Caco-2 (cell line): ENCODE measurements at regions not wholly inside any gene's neighbourhood (a gene's known extent, or its start where the extent isn't known, plus 50 kb on each side); places are given as distances from the start of the nearest gene placed in this dataset.

Source experiments
- BruUV-seq: library from RNA; stranded (reverse); fragments of 400-500 nt; replicated peaks from 2 replicates; lab custom pipeline; 2021; lab: Mats Ljungman, UMichigan
- CTCF ChIA-PET: fragments of 300-600 bp; sonication (Branson Sonifier 250); formaldehyde crosslinking; loops from one replicate; lab custom pipeline; 2022; ENCODE audit warnings: antibody characterized with exemption; lab: Charles Lee
- POLR2A ChIA-PET: fragments of 300-600 bp; sonication (Branson Sonifier 250); formaldehyde crosslinking; loops from one replicate; lab custom pipeline; 2022; ENCODE audit warnings: antibody characterized with exemption; lab: Charles Lee
- DNase-seq, 2 experiments: peaks; one replicate each; pipeline versions ENCODE4 v3.0.0 to v3.0.0-alpha.2; 2020 to 2022
- H3K27me3 ChIP-seq: replicated peaks from 2 replicates; pipeline ENCODE4 v1.6.0; 2011; ENCODE audit warnings: low read length; ENCODE audit not compliant: control insufficient read depth, insufficient read depth
- H3K36me3 ChIP-seq: 2 replicates; pipeline ENCODE4 v1.5.1; 2011; ENCODE audit warnings: low read length; ENCODE audit not compliant: control insufficient read depth, insufficient read depth
- H3K4me1 ChIP-seq: fragments of 250-450 bp; sonication (Bioruptor Pico); 2 replicates; pipeline ENCODE4 v1.5.1; 2020; ENCODE audit warnings: mild to moderate bottlenecking
- H3K4me3 ChIP-seq: 2 replicates; pipeline ENCODE4 v1.5.1; 2011; ENCODE audit warnings: low read depth, mild to moderate bottlenecking, control low read depth, low read length
- H3K9me3 ChIP-seq: fragments of 250-450 bp; sonication (Bioruptor Pico); 2 replicates; pipeline ENCODE4 v1.5.1; 2020; ENCODE audit warnings: mild to moderate bottlenecking, moderate library complexity
- H3K27ac Mint-ChIP-seq: one replicate; pipeline ENCODE4 v1.8.0; 2022; ENCODE audit warnings: mixed read lengths; ENCODE audit not compliant: unreplicated experiment
- H3K27me3 Mint-ChIP-seq: one replicate; pipeline ENCODE4 v1.8.0; 2022; ENCODE audit warnings: mixed read lengths; ENCODE audit not compliant: insufficient read depth, unreplicated experiment
- H3K36me3 Mint-ChIP-seq: one replicate; pipeline ENCODE4 v1.8.0; 2022; ENCODE audit warnings: mild to moderate bottlenecking, mixed read lengths; ENCODE audit not compliant: insufficient read depth, unreplicated experiment
- H3K4me1 Mint-ChIP-seq: one replicate; pipeline ENCODE4 v1.8.0; 2022; ENCODE audit warnings: low read depth, mixed read lengths; ENCODE audit not compliant: unreplicated experiment
- H3K4me3 Mint-ChIP-seq: one replicate; pipeline ENCODE4 v1.8.0; 2022; ENCODE audit warnings: mild to moderate bottlenecking, moderate library complexity, mixed read lengths; ENCODE audit not compliant: unreplicated experiment
- H3K9me3 Mint-ChIP-seq: one replicate; pipeline ENCODE4 v1.8.0; 2022; ENCODE audit warnings: mixed read lengths; ENCODE audit not compliant: unreplicated experiment
- intact Hi-C: fragments of 100-400 bp; cut with micrococcal nuclease; formaldehyde crosslinking; loops from one replicate; pipeline ENCODE4 v1.10.0; 2022; ENCODE audit not compliant: unreplicated experiment
- TF ChIP-seq, protein P1 (sequence below), 2 experiments: fragments of 200-600 bp in 1 of 2; IDR thresholded peaks; 1 replicate in 1 of 2; 2 replicates in 1 of 2; pipeline versions ENCODE4 v1.5.1 to v1.8.0; 2011 to 2022; ENCODE audit warnings: antibody characterized with exemption in 1 of 2, control low read depth in 1 of 2, inconsistent platforms in 1 of 2, low read depth in 1 of 2, low read length in 1 of 2, mild to moderate bottlenecking in 1 of 2, moderate library complexity in 1 of 2; ENCODE audit not compliant: insufficient read depth in 1 of 2, severe bottlenecking in 1 of 2, unreplicated experiment in 1 of 2

DNA sequence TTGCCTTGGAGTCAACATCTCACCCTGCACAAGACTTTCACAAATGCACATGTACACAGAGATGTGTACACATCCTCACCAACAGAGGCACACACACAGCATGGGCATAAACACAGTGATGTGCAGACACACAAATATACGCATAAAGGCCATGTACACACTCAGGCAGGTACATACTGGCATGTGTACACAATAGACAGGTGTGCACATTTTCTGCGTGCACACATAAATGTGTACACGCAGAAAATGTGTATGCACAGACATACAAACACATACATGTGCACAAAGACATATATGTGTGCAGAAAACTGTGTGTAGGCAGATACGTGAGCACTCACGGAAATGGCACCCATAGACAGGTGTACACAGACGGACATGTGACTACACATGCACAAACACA is 85.3 kb upstream of the ZBTB40 start:
- TF ChIP-seq, protein P1, sequence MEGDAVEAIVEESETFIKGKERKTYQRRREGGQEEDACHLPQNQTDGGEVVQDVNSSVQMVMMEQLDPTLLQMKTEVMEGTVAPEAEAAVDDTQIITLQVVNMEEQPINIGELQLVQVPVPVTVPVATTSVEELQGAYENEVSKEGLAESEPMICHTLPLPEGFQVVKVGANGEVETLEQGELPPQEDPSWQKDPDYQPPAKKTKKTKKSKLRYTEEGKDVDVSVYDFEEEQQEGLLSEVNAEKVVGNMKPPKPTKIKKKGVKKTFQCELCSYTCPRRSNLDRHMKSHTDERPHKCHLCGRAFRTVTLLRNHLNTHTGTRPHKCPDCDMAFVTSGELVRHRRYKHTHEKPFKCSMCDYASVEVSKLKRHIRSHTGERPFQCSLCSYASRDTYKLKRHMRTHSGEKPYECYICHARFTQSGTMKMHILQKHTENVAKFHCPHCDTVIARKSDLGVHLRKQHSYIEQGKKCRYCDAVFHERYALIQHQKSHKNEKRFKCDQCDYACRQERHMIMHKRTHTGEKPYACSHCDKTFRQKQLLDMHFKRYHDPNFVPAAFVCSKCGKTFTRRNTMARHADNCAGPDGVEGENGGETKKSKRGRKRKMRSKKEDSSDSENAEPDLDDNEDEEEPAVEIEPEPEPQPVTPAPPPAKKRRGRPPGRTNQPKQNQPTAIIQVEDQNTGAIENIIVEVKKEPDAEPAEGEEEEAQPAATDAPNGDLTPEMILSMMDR (IDR thresholded peaks at IDR 0.05; ENCODE audit: insufficient read depth in 1 of 2, low read depth in 1 of 2, low read length in 1 of 2, severe bottlenecking in 1 of 2, unreplicated experiment in 1 of 2), result no peak
- Histone ChIP-seq H3K4me3 (no peak overlapping the region), H3K27me3 (peaks cover 2% of the 10 kb centered on the region), H3K4me1 (no peaks in the 10 kb centered on the region), H3K9me3 (no peaks in the 10 kb centered on the region), H3K36me3 (no peaks in the 10 kb centered on the region)
- ChIA-PET POLR2A (no interaction called here), CTCF (no interaction called here)
- no peaks in the 10 kb centered on the region for H3K4me1 Mint-ChIP-seq
- no peaks in the 10 kb centered on the region for H3K36me3 Mint-ChIP-seq
- intact Hi-C loops, result no loop called here
- peaks cover 20% of the 10 kb centered on the region for H3K27me3 Mint-ChIP-seq
- no peak overlapping the region for H3K4me3 Mint-ChIP-seq
- no peak for DNase-seq
- H3K27ac Mint-ChIP-seq, result no peak overlapping the region
- no peaks in the 10 kb centered on the region for H3K9me3 Mint-ChIP-seq
- BruUV-seq, result no TSS peak

DNA sequence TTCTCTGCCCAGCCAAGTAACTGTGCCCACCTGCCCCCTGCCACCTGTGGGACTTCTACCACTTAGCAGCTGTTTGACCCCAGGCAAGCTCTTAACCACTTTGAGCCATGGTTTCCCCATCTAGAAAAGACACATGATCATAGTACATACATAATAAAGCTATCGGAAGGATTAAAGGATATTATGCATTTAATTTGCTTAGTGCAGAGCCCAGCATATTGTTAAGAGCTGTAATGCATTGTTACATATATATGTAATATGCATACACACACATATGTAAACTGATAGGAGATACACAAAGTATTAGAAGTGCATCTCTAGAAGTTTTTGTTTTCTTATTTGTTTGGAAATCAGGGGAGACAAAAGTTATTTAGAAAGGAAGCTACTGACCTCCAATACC is 83.5 kb upstream of the ZBTB40 start:
- Mint-ChIP-seq H3K27me3 (peaks cover 20% of the 10 kb centered on the region), H3K27ac (no peak overlapping the region), H3K9me3 (peaks cover 9% of the 10 kb centered on the region), H3K4me1 (no peaks in the 10 kb centered on the region), H3K4me3 (no peak overlapping the region), H3K36me3 (no peaks in the 10 kb centered on the region)
- no peaks in the 10 kb centered on the region for H3K4me1 ChIP-seq
- POLR2A ChIA-PET, result no interaction called here
- no peak for DNase-seq
- no peak overlapping the region for H3K4me3 ChIP-seq
- intact Hi-C loops, result no loop called here
- peaks cover 2% of the 10 kb centered on the region for H3K27me3 ChIP-seq
- no peaks in the 10 kb centered on the region for H3K9me3 ChIP-seq
- no TSS peak for BruUV-seq
- no peaks in the 10 kb centered on the region for H3K36me3 ChIP-seq
- CTCF ChIA-PET, result no interaction called here
- TF ChIP-seq, protein P1 (IDR thresholded peaks at IDR 0.05; ENCODE audit: insufficient read depth in 1 of 2, low read depth in 1 of 2, low read length in 1 of 2, severe bottlenecking in 1 of 2, unreplicated experiment in 1 of 2), result no peak

DNA sequence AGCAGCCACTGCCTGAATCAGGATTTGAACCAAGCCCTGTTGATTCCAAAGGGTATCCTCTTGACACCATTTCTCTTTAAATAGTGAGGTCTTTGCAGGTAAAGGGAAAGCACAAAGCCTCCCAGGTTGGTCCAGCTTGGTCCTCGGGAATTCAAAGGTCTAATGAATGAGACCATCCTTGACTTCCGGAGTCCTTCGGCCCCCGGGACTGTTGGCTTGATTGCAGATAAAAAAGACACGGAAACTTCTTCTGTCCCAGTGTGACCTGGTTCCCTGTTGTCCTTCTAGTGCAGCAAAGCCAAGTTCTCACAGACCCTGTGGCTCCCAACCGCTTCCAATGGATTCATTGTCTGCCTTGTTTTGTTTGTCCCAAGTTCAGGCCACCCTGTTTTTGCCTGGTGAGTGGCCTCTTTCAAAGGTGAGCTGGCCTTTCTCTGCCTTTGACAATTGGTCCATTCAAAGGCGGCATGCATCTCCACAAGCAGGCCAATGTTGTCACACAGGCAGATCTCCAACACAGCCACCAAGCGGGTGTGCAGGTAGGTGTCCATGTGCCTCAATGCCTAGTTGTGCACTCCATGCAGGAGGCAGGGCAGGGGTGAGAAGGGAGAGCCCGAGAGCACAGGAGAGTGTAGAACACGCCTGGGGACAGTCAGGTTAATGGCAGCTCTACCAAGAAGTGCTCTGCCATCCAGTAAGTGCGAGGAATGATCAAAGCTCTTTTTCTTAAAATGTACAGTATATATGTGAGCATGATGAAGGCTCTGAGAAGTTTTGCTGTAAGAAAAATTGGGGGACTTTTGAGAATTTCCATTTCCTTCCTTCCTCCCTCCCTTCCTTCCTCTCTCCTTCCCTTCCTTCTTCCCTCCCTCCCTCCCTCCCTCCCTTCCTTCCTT is 82.1 kb upstream of the ZBTB40 start:
- Mint-ChIP-seq H3K4me3 (no peak overlapping the region), H3K27ac (no peak overlapping the region), H3K27me3 (peaks cover 20% of the 10 kb centered on the region), H3K36me3 (no peaks in the 10 kb centered on the region), H3K9me3 (peaks cover 14% of the 10 kb centered on the region), H3K4me1 (no peaks in the 10 kb centered on the region)
- ChIA-PET CTCF (interaction anchor here (0.6 kb wide), 1 partner anchor 14 kb away, joined by 8 read pairs; no protein-coding TSS in a partner anchor), POLR2A (no interaction called here)
- Histone ChIP-seq H3K9me3 (no peaks in the 10 kb centered on the region), H3K4me1 (no peaks in the 10 kb centered on the region), H3K36me3 (no peaks in the 10 kb centered on the region), H3K27me3 (peaks cover 2% of the 10 kb centered on the region), H3K4me3 (no peak overlapping the region)
- no peak for DNase-seq
- TF ChIP-seq, protein P1 (IDR thresholded peaks at IDR 0.05; ENCODE audit: insufficient read depth in 1 of 2, low read depth in 1 of 2, low read length in 1 of 2, severe bottlenecking in 1 of 2, unreplicated experiment in 1 of 2), result no peak
- intact Hi-C loops, result no loop called here
- no TSS peak for BruUV-seq
